Pancreas (tissue), 10 donors: ENCODE measurements at regions not wholly inside any gene's neighbourhood (a gene's known extent, or its start where the extent isn't known, plus 50 kb on each side); places are given as distances from the start of the nearest gene placed in this dataset.

Experiments
- ATAC-seq, 4 donors: fragments of 200-7000 bp; cut with Tn5 transposase; one replicate each; pipeline versions ENCODE4 v1.8.0 to v1.9.1; 2020; ENCODE audit warnings: mild to moderate bottlenecking in 4 of 4, moderate library complexity in 4 of 4
- DNase-seq, 6 donors: peaks; one replicate each; pipeline ENCODE4 v3.0.0-alpha.2; 2020
- FAIRE-seq: peaks from 2 replicates; lab custom pipeline; 2012; peaks lifted over from hg19 to GRCh38; lab: Jason Lieb, UNC
- H3K27ac ChIP-seq, 4 donors: fragments of 200-600 bp; sonication (generic); 1 replicate in 3 of 4; 2 replicates in 1 of 4; pipeline versions ENCODE4 v1.5.0 to v1.8.0; 2020
- H3K27me3 ChIP-seq, 4 donors: fragments of 200-600 bp; one replicate each; pipeline ENCODE4 v1.8.0; 2021
- H3K36me3 ChIP-seq, 3 donors: fragments of 200-600 bp; sonication (generic) in 1 of 3; one replicate each; pipeline versions ENCODE4 v1.5.0 to v1.8.0; 2020 to 2021
- H3K4me1 ChIP-seq, 3 donors: fragments of 200-600 bp; one replicate each; pipeline ENCODE4 v1.8.0; 2021
- H3K4me3 ChIP-seq, 4 donors: fragments of 200-600 bp; sonication (generic) in 2 of 4; one replicate each; pipeline versions ENCODE4 v1.5.0 to v1.8.0; 2020 to 2021
- H3K9me3 ChIP-seq, 4 donors: fragments of 200-600 bp; one replicate each; pipeline ENCODE4 v1.8.0; 2021
- WGBS, 2 donors: extraction: QIAGEN DNeasy Blood & Tissue Kit; methylation state at CpG; one replicate each; pipeline ENCODE4 v1.1.7; 2013; 5-methylcytosine and 5-hydroxymethylcytosine counted together
- intact Hi-C, 3 donors: fragments of 100-400 bp; cut with DNase I; formaldehyde crosslinking; loops; one replicate each; pipeline versions ENCODE4 v1.11.1 to v1.14.2; 2022
- TF ChIP-seq, protein P1 (sequence below), 4 donors: fragments of 200-600 bp; sonication (generic) in 3 of 4; IDR thresholded peaks; one replicate each; pipeline versions ENCODE4 v1.5.0 to v1.8.0; 2021; ENCODE audit warnings: antibody characterized with exemption in 4 of 4
- donor health status: healthy with polysubstance abuse.
- donor health status: DM: no; HTN: no; CAD: no; lungs with moderate emphysema.
- donor health status: DM: no; HTN: no; CAD: no.
- donor health status: control.
- donor health status: control.
- donor health status: Bipolar disorder and iron deficiency.
- donor health status: DM: yes; HTN: yes; CAD: no.
- donor health status: DM: no; HTN: no; CAD: no.
- donor health status: DM: no; HTN: no; CAD: no.
- donor health status: DM: yes; HTN: yes; CAD: no.

DNA sequence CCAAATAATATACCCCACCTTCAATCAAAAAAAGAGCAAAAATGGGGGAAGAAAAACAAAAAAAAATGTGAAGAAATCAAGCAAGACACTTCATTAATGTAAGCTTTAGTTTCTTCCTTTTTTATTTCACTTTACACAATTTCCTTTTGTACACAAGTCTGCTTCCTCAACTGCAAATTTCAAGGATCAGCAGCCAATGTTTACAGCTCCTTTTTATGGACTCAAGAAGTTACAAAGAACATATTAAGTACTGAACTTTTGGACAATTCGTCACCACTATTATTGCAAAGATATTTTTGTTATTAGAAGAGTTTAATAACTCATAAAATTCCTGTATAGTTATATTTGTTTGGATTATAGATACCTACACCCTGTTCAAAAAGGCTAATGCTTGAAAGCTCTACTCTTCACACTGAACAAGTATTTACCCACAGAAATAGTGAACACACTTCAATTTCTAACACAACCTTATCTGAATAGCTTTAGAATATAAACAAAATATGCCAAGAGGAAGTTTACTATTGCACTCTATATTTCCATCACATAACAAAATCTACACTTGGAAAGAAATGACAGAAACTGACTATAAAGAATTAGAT lies 658.7 kb upstream of the CNTNAP5 start:
- no peak for FAIRE-seq
- no peak overlapping the region for H3K27ac ChIP-seq
- WGBS, 2 donors = 18 to 37% methylated on average over 1 of the region's 1 CpG

DNA sequence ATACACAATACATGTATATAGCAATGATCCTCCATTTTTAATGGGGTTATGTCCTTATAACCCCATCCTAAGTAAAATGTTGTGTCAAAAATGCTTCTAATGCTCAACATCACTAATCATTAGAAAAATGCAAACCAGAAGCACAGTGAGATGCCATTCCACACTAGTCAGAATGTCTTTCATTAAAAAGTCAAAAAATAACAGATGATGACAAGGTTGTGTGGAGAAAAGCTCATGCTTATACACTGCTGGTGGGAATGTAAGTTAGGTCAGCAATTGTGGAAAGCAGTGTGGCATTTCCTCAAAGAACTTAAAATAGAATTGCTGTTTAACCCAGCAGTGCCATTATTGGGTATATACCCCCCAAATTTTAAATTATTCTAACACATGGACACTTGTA lies 654.9 kb upstream of the CNTNAP5 start:
- Histone ChIP-seq H3K27ac (no peak overlapping the region), H3K27me3 (no peaks in the 10 kb centered on the region), H3K9me3 (no peaks in the 10 kb centered on the region), H3K4me1 (no peaks in the 10 kb centered on the region), H3K4me3 (no peak overlapping the region), H3K36me3 (no peaks in the 10 kb centered on the region)
- TF ChIP-seq, protein P1, sequence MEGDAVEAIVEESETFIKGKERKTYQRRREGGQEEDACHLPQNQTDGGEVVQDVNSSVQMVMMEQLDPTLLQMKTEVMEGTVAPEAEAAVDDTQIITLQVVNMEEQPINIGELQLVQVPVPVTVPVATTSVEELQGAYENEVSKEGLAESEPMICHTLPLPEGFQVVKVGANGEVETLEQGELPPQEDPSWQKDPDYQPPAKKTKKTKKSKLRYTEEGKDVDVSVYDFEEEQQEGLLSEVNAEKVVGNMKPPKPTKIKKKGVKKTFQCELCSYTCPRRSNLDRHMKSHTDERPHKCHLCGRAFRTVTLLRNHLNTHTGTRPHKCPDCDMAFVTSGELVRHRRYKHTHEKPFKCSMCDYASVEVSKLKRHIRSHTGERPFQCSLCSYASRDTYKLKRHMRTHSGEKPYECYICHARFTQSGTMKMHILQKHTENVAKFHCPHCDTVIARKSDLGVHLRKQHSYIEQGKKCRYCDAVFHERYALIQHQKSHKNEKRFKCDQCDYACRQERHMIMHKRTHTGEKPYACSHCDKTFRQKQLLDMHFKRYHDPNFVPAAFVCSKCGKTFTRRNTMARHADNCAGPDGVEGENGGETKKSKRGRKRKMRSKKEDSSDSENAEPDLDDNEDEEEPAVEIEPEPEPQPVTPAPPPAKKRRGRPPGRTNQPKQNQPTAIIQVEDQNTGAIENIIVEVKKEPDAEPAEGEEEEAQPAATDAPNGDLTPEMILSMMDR (IDR thresholded peaks at IDR 0.05) = no peak
- FAIRE-seq = no peak
- DNase-seq = no peak
- intact Hi-C loops = no loop called here
- no peak for ATAC-seq

More for the DNA sequence above, 658.7 kb upstream of the CNTNAP5 start:
- DNase-seq = no peak
- intact Hi-C loops = no loop called here
- Histone ChIP-seq H3K27me3 (no peaks in the 10 kb centered on the region), H3K36me3 (no peaks in the 10 kb centered on the region), H3K4me3 (no peak overlapping the region), H3K4me1 (no peaks in the 10 kb centered on the region), H3K9me3 (no peaks in the 10 kb centered on the region)
- ATAC-seq = no peak
- TF ChIP-seq, protein P1 (IDR thresholded peaks at IDR 0.05) = no peak

DNA sequence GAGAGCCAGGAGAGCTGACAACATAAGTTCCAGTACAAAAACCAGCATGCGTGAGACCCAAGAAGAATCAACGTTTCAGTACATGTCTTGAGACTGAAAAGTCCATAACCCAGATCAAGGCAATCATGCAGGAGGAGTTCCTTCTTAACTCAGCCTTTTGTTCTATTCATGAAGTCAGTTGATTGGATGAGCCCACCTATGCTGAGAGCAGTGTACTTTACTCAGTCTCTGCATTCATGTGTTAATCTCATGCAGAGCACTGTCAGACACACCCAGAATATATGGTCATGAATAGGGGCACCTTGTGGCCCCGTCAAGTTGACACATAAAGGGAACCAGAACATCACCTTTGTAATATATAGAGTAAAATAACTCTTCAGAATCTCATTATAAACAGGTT lies 653.6 kb upstream of the CNTNAP5 start:
- WGBS, 2 donors = 57 to 64% methylated on average over 3 of the region's 3 CpGs
- ATAC-seq = no peak
- Histone ChIP-seq H3K36me3 (no peaks in the 10 kb centered on the region), H3K27ac (no peak overlapping the region), H3K9me3 (no peaks in the 10 kb centered on the region), H3K4me3 (no peak overlapping the region), H3K27me3 (no peaks in the 10 kb centered on the region), H3K4me1 (no peaks in the 10 kb centered on the region)
- intact Hi-C loops = no loop called here
- TF ChIP-seq, protein P1 (IDR thresholded peaks at IDR 0.05) = no peak
- DNase-seq = no peak
- FAIRE-seq = no peak

DNA sequence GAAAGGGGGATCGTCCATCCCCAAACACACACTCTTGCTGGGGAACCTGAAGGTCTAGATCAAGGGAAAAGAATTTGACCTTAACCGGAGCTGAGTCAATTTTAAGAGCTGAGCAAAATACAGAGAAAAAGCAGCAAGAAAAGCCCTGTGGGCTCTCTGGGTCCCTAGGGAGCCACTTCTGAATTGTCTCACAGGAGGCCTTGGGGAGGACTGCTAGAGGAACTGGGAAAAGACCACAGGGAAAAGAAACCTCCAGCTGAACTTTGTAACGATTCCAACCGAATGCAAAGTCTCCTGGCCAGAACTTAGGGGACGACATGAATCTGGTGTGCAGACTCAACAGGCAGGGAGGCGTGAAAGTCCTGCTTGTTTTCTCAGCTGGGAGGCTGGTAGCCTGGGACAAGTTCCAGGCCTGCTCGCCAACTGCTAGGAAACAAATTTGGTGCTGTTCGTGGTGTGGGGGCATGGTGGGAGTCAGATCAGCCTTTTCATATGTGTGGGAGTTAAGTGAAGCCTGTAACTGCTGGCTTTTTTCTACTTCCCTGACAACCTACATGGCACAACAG lies 644.6 kb upstream of the CNTNAP5 start:
- no peaks in the 10 kb centered on the region for H3K4me1 ChIP-seq
- no peaks in the 10 kb centered on the region for H3K36me3 ChIP-seq
- H3K9me3 ChIP-seq = no peaks in the 10 kb centered on the region
- H3K27ac ChIP-seq = no peak overlapping the region
- intact Hi-C loops = no loop called here
- TF ChIP-seq, protein P1 (IDR thresholded peaks at IDR 0.05) = no peak
- ATAC-seq (no peak), DNase-seq (peak in 1 of 6 donors; percentile 13), FAIRE-seq (no peak)
- no peaks in the 10 kb centered on the region for H3K27me3 ChIP-seq
- 39 to 57% methylated on average over 8 of the region's 8 CpGs for WGBS, 2 donors
- H3K4me3 ChIP-seq = no peak overlapping the region

DNA sequence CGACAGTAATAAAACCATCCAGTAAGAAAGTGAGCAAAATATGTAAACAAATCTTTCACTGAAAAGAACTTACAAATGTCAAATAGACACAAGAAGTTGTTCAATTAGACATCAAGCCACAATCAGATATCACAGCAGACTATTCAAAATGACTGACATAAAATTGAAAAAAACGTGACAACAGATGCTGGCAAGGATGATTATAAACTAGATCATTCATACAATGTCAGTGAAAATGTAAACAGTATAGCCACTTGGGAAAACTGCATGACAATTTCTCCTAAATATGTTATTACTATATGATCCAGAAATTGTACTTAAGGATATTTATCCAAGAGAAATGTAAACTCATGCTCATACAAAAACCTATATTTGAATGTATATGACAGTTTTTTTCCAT lies 609.4 kb upstream of the CNTNAP5 start:
- DNase-seq (no peak), ATAC-seq (no peak), FAIRE-seq (no peak)
- Histone ChIP-seq H3K9me3 (no peaks in the 10 kb centered on the region), H3K4me3 (no peak overlapping the region), H3K36me3 (no peaks in the 10 kb centered on the region), H3K27ac (no peak overlapping the region), H3K4me1 (no peaks in the 10 kb centered on the region), H3K27me3 (no peaks in the 10 kb centered on the region)
- intact Hi-C loops = no loop called here
- TF ChIP-seq, protein P1 (IDR thresholded peaks at IDR 0.05) = no peak
- WGBS, 2 donors = 43 to 56% methylated on average over 2 of the region's 2 CpGs
